H9 (cell line): ENCODE measurements at regions not wholly inside any gene's neighbourhood (a gene's known extent, or its start where the extent isn't known, plus 50 kb on each side); places are given as distances from the start of the nearest gene placed in this dataset.

Experiments
- DNase-seq: peaks from one replicate; pipeline ENCODE4 v3.0.0-alpha.2; 2017
- H2AFZ ChIP-seq: one replicate; pipeline ENCODE4 v1.6.1; 2013; ENCODE audit warnings: mild to moderate bottlenecking, low read length, control low read depth, moderate library complexity
- H2AK5ac ChIP-seq: 2 replicates; pipeline ENCODE4 v1.6.1; 2013; ENCODE audit warnings: low read length, control low read depth, mixed read lengths; ENCODE audit not compliant: insufficient read length
- H2BK120ac ChIP-seq: one replicate; pipeline ENCODE4 v1.6.1; 2013; ENCODE audit warnings: low read depth, mild to moderate bottlenecking, low read length, control low read depth, inconsistent platforms; ENCODE audit not compliant: poor library complexity, severe bottlenecking
- H2BK12ac ChIP-seq: 2 replicates; pipeline ENCODE4 v1.6.1; 2013; ENCODE audit warnings: low read length, control low read depth, mixed read lengths, low read depth; ENCODE audit not compliant: insufficient read length
- H2BK15ac ChIP-seq: 2 replicates; pipeline ENCODE4 v1.6.1; 2013; ENCODE audit warnings: low read depth, low read length, control low read depth
- H2BK20ac ChIP-seq: one replicate; pipeline ENCODE4 v1.6.1; 2013; ENCODE audit warnings: low read depth, mild to moderate bottlenecking, low read length, control low read depth, inconsistent platforms; ENCODE audit not compliant: poor library complexity, severe bottlenecking
- H2BK5ac ChIP-seq: 2 replicates; pipeline ENCODE4 v1.6.1; 2013; ENCODE audit warnings: low read length, control low read depth, mixed read lengths; ENCODE audit not compliant: insufficient read length
- H3K14ac ChIP-seq: 2 replicates; pipeline ENCODE4 v1.6.1; 2013; ENCODE audit warnings: low read length, control low read depth; ENCODE audit not compliant: insufficient read depth
- H3K18ac ChIP-seq: 2 replicates; pipeline ENCODE4 v1.6.1; 2013; ENCODE audit warnings: low read depth, mild to moderate bottlenecking, mixed read lengths, low read length, control low read depth; ENCODE audit not compliant: insufficient read length
- H3K23ac ChIP-seq: 2 replicates; pipeline ENCODE4 v1.6.1; 2013; ENCODE audit warnings: low read length, control low read depth, mixed read lengths, low read depth; ENCODE audit not compliant: insufficient read length
- H3K23me2 ChIP-seq: 2 replicates; pipeline ENCODE4 v1.6.1; 2013; ENCODE audit warnings: low read depth, mild to moderate bottlenecking, mixed read lengths, low read length, control low read depth; ENCODE audit not compliant: insufficient read length, poor library complexity, severe bottlenecking
- H3K27ac ChIP-seq: 2 replicates; pipeline ENCODE4 v1.5.1; 2013; ENCODE audit warnings: low read length, control low read depth, mixed read lengths, low read depth; ENCODE audit not compliant: insufficient read length
- H3K27me3 ChIP-seq: 2 replicates; pipeline ENCODE4 v1.6.1; 2013; ENCODE audit warnings: low read length, control low read depth, inconsistent platforms; ENCODE audit not compliant: insufficient read depth
- H3K4ac ChIP-seq: 2 replicates; pipeline ENCODE4 v1.6.1; 2013; ENCODE audit warnings: low read depth, mild to moderate bottlenecking, control low read depth, inconsistent platforms, low read length, moderate library complexity
- H3K4me1 ChIP-seq: 2 replicates; pipeline ENCODE4 v1.6.1; 2013; ENCODE audit warnings: low read length, control low read depth, inconsistent platforms; ENCODE audit not compliant: insufficient read depth
- H3K4me2 ChIP-seq: 2 replicates; pipeline ENCODE4 v1.6.1; 2013; ENCODE audit warnings: low read length, control low read depth, mixed read lengths; ENCODE audit not compliant: insufficient read length, insufficient read depth
- H3K56ac ChIP-seq: 2 replicates; pipeline ENCODE4 v1.6.1; 2013; ENCODE audit warnings: low read depth, mild to moderate bottlenecking, mixed read lengths, low read length, control low read depth; ENCODE audit not compliant: insufficient read length
- H3K79me1 ChIP-seq: 2 replicates; pipeline ENCODE4 v1.6.1; 2013; ENCODE audit warnings: low read depth, mild to moderate bottlenecking, moderate library complexity, low read length, control low read depth, inconsistent platforms; ENCODE audit not compliant: insufficient read depth, poor library complexity, severe bottlenecking
- H3K79me2 ChIP-seq: 2 replicates; pipeline ENCODE4 v1.6.1; 2013; ENCODE audit warnings: low read length, control low read depth, inconsistent platforms; ENCODE audit not compliant: insufficient read depth
- H3K9ac ChIP-seq: 2 replicates; pipeline ENCODE4 v1.6.1; 2013; ENCODE audit warnings: low read length, control low read depth, mixed read lengths; ENCODE audit not compliant: insufficient read length; ENCODE audit errors: extremely low read depth
- H3K9me3 ChIP-seq: one replicate; pipeline ENCODE4 v1.6.1; 2013; ENCODE audit warnings: low read depth, low read length, inconsistent platforms; ENCODE audit not compliant: control insufficient read depth
- H3T11ph ChIP-seq: one replicate; pipeline ENCODE4 v1.6.1; 2013; ENCODE audit warnings: mild to moderate bottlenecking, low read length, control low read depth, inconsistent platforms
- H4K20me1 ChIP-seq: one replicate; pipeline ENCODE4 v1.6.1; 2013; ENCODE audit not compliant: control insufficient read depth, insufficient read length, insufficient read depth
- H4K5ac ChIP-seq: 2 replicates; pipeline ENCODE4 v1.6.1; 2013; ENCODE audit warnings: low read depth, mild to moderate bottlenecking, mixed read lengths, low read length, control low read depth; ENCODE audit not compliant: insufficient read length
- H4K8ac ChIP-seq: replicated peaks from 2 replicates; pipeline ENCODE4 v1.6.1; 2013; ENCODE audit warnings: low read length, control low read depth, mixed read lengths, low read depth; ENCODE audit not compliant: insufficient read length
- H4K91ac ChIP-seq: 2 replicates; pipeline ENCODE4 v1.6.1; 2013; ENCODE audit warnings: low read depth, mild to moderate bottlenecking, moderate library complexity, mixed read lengths, low read length, control low read depth; ENCODE audit not compliant: insufficient read length
- H3K27ac Mint-ChIP-seq, 3 experiments: 2 replicates in 2 of 3; 3 replicates in 1 of 3; pipeline ENCODE4 v1.8.0; 2020 to 2021; ENCODE audit warnings: mixed read lengths in 3 of 3, mild to moderate bottlenecking in 1 of 3, moderate library complexity in 1 of 3
- H3K27me3 Mint-ChIP-seq: 2 replicates; pipeline ENCODE4 v1.8.0; 2021; ENCODE audit warnings: low read depth, mild to moderate bottlenecking, moderate library complexity, mixed read lengths
- H3K36me3 Mint-ChIP-seq, 3 experiments: 2 replicates in 2 of 3; 3 replicates in 1 of 3; pipeline ENCODE4 v1.8.0; 2020 to 2021; ENCODE audit warnings: low read depth in 3 of 3, mixed read lengths in 3 of 3; ENCODE audit not compliant: insufficient read depth in 1 of 3
- H3K4me1 Mint-ChIP-seq, 2 experiments: 2 replicates each; pipeline ENCODE4 v1.8.0; 2020; ENCODE audit warnings: mixed read lengths in 2 of 2
- H3K4me3 Mint-ChIP-seq, 2 experiments: 2 replicates in 1 of 2; 3 replicates in 1 of 2; pipeline ENCODE4 v1.8.0; 2020 to 2021; ENCODE audit warnings: mild to moderate bottlenecking in 2 of 2, mixed read lengths in 2 of 2, moderate library complexity in 1 of 2
- H3K9me3 Mint-ChIP-seq, 2 experiments: 2 replicates in 1 of 2; 3 replicates in 1 of 2; pipeline ENCODE4 v1.8.0; 2020; ENCODE audit warnings: mild to moderate bottlenecking in 2 of 2, mixed read lengths in 2 of 2, moderate library complexity in 1 of 2
- CTCF ChIP-seq: fragments of 200-600 bp; sonication (generic); conservative IDR thresholded peaks from 3 replicates; pipeline ENCODE4 v1.8.0; 2021; ENCODE audit warnings: antibody characterized with exemption, mild to moderate bottlenecking
- WGBS: extraction: QIAGEN DNeasy Blood & Tissue Kit; methylation state at CpG from one replicate; pipeline ENCODE4 v1.1.7; 2013; ENCODE audit warnings: missing lambda C conversion rate, low lambda C conversion rate, mixed read lengths; ENCODE audit not compliant: insufficient read length; ENCODE audit errors: extremely low coverage; 5-methylcytosine and 5-hydroxymethylcytosine counted together

GRCh38 chr3:66744521-66744920, 243.7 kb upstream of the LRIG1 start:
- Mint-ChIP-seq H3K4me1 (peaks cover 0 to 2% of the 10 kb centered on the region in 2 experiments; a peak in 1 of 4 replicates), H3K4me3 (no peak overlapping the region), H3K27ac (no peak overlapping the region), H3K9me3 (no peaks in the 10 kb centered on the region), H3K36me3 (no peaks in the 10 kb centered on the region), H3K27me3 (no peaks in the 10 kb centered on the region; the same call in 1 of the 2 replicates)
- H3K4me2 ChIP-seq: no peak overlapping the region
- H3K9me3 ChIP-seq: no peaks in the 10 kb centered on the region
- no peaks in the 10 kb centered on the region for H3K27me3 ChIP-seq
- no CpG with 5 or more reads among the region's 1 CpG for WGBS
- H4K5ac ChIP-seq: no peak overlapping the region
- H2BK5ac ChIP-seq: no peak overlapping the region
- H4K91ac ChIP-seq: no peak overlapping the region
- H2BK120ac ChIP-seq: no peak overlapping the region
- no peak overlapping the region for H2BK12ac ChIP-seq
- no peak overlapping the region for H2BK20ac ChIP-seq
- no peak for TF ChIP-seq CTCF
- H4K20me1 ChIP-seq: no peaks in the 10 kb centered on the region
- H3T11ph ChIP-seq: no peak overlapping the region
- H4K8ac ChIP-seq: no peak overlapping the region
- no peak for DNase-seq
- H3K4ac ChIP-seq: no peak overlapping the region
- H3K56ac ChIP-seq: no peak overlapping the region
- no peak overlapping the region for H3K27ac ChIP-seq
- H3K79me2 ChIP-seq: no peaks in the 10 kb centered on the region
- no peak overlapping the region for H2AFZ ChIP-seq
- H3K4me1 ChIP-seq: no peaks in the 10 kb centered on the region
- H2AK5ac ChIP-seq: no peak overlapping the region
- H3K9ac ChIP-seq: no peak overlapping the region
- no peak overlapping the region for H3K23ac ChIP-seq
- H3K18ac ChIP-seq: no peak overlapping the region
- H3K14ac ChIP-seq: no peak overlapping the region
- no peaks in the 10 kb centered on the region for H3K79me1 ChIP-seq
- H2BK15ac ChIP-seq: no peak overlapping the region
- no peaks in the 10 kb centered on the region for H3K23me2 ChIP-seq
